Endothelial cell (in vitro differentiated cells): ENCODE measurements at regions not wholly inside any gene's neighbourhood (a gene's known extent, or its start where the extent isn't known, plus 50 kb on each side); places are given as distances from the start of the nearest gene placed in this dataset.

Source experiments
- DNase-seq: peaks from one replicate; pipeline ENCODE4 v3.0.0; 2021; ENCODE audit warnings: low spot score
- H3K27ac Mint-ChIP-seq: one replicate; pipeline ENCODE4 v1.8.0; 2021; ENCODE audit warnings: mixed read lengths, inconsistent platforms; ENCODE audit not compliant: unreplicated experiment
- H3K27me3 Mint-ChIP-seq: one replicate; pipeline ENCODE4 v1.8.0; 2021; ENCODE audit warnings: mild to moderate bottlenecking, moderate library complexity, mixed read lengths, inconsistent platforms; ENCODE audit not compliant: unreplicated experiment
- H3K36me3 Mint-ChIP-seq: one replicate; pipeline ENCODE4 v1.8.0; 2021; ENCODE audit warnings: mild to moderate bottlenecking, low read depth, mixed read lengths, inconsistent platforms; ENCODE audit not compliant: unreplicated experiment
- H3K4me1 Mint-ChIP-seq: one replicate; pipeline ENCODE4 v1.8.0; 2021; ENCODE audit warnings: mild to moderate bottlenecking, mixed read lengths, inconsistent platforms; ENCODE audit not compliant: unreplicated experiment
- H3K4me3 Mint-ChIP-seq: one replicate; pipeline ENCODE4 v1.8.0; 2021; ENCODE audit warnings: mild to moderate bottlenecking, mixed read lengths, inconsistent platforms; ENCODE audit not compliant: unreplicated experiment
- H3K9me3 Mint-ChIP-seq: one replicate; pipeline ENCODE4 v1.8.0; 2021; ENCODE audit warnings: mixed read lengths, inconsistent platforms; ENCODE audit not compliant: unreplicated experiment
- TF ChIP-seq, protein P1 (sequence below): fragments of 200-600 bp; sonication (generic); IDR thresholded peaks from one replicate; pipeline ENCODE4 v1.5.0; 2021; ENCODE audit warnings: antibody characterized with exemption; ENCODE audit not compliant: unreplicated experiment

DNA sequence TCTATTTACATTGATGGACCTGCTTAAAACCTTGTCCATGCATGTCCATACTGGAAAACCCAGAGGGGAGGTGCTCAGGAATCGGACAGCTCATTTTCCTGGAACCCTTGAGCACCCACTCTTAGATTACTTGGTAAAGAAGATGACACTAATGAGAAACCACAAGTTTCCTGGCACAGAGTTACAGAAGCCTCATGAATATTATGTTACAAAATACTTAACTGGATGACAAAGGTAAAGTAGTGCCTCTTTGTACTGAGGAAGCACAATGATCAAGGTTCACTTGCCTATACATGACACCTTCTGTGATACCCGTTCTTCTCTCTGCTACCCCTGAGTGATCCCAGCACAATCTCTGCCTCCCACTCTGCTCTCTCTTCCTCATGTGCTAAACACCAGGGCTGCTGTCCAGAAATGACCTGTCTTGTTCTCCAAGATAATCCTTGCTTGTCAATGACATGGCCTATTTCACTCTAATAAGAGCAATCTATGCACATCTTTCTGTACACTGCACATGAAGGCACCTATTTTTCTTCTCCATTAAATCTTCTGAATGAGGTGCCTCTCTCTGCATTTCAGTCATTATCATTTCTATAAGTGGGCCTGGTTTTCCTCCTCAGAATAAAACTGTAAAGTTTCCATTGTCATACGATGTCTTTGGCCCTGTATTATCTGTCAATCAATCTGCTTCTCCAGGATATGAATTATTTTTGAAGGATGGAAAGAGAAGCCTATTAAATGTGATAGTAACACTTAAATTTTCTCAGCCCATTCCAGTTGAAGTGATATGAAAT is 684.0 kb upstream of the ACO1 start:
- Mint-ChIP-seq H3K9me3 (no peaks in the 10 kb centered on the region), H3K27ac (no peak overlapping the region), H3K4me1 (no peaks in the 10 kb centered on the region), H3K4me3 (no peak overlapping the region), H3K36me3 (no peaks in the 10 kb centered on the region), H3K27me3 (no peaks in the 10 kb centered on the region)
- DNase-seq, result no peak
- TF ChIP-seq, protein P1, sequence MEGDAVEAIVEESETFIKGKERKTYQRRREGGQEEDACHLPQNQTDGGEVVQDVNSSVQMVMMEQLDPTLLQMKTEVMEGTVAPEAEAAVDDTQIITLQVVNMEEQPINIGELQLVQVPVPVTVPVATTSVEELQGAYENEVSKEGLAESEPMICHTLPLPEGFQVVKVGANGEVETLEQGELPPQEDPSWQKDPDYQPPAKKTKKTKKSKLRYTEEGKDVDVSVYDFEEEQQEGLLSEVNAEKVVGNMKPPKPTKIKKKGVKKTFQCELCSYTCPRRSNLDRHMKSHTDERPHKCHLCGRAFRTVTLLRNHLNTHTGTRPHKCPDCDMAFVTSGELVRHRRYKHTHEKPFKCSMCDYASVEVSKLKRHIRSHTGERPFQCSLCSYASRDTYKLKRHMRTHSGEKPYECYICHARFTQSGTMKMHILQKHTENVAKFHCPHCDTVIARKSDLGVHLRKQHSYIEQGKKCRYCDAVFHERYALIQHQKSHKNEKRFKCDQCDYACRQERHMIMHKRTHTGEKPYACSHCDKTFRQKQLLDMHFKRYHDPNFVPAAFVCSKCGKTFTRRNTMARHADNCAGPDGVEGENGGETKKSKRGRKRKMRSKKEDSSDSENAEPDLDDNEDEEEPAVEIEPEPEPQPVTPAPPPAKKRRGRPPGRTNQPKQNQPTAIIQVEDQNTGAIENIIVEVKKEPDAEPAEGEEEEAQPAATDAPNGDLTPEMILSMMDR, result no peak

DNA sequence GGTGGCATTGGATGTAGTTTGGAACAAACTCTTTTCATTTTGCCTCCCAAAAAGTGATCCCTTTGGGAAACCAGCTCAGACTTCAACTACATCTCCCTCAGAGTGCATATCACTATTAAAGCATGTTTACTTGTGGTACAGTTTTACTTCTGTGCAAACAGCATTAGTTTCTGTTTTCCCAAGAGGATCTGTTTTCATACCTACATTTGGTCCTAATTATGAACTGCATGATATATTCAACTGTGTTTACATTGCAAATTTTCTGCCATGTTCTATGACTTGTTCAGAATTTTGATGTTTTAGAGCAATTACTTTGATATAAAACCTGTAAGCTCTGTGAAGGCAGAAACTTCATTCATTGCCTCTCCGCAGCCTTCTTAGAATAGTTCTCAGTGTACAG is 681.5 kb upstream of the ACO1 start:
- no peaks in the 10 kb centered on the region for H3K4me1 Mint-ChIP-seq
- H3K9me3 Mint-ChIP-seq, result no peaks in the 10 kb centered on the region
- TF ChIP-seq, protein P1, result no peak
- H3K27ac Mint-ChIP-seq, result no peak overlapping the region
- no peak overlapping the region for H3K4me3 Mint-ChIP-seq
- no peaks in the 10 kb centered on the region for H3K36me3 Mint-ChIP-seq
- no peak for DNase-seq
- H3K27me3 Mint-ChIP-seq, result no peaks in the 10 kb centered on the region

DNA sequence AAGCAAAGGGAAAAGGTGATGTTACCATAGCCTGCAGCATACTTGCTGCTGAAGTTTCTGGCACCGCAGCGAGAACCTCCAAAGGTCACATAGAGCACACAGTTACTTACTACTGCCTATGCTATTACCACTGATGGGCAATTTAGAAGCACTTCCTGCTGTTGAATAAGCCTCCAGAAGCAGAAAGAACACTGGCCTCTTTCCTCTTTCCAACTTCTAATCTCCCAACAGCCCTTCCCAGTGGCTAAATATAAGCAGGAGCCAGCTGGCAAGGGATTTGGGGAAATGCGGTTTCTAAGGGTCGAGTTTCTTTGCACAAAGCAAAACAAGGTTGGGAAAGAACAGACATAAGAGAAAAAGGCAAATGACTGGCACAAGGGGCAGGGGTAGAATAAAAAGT is 669.2 kb upstream of the ACO1 start:
- Mint-ChIP-seq H3K36me3 (no peaks in the 10 kb centered on the region), H3K27me3 (peaks cover 3% of the 10 kb centered on the region), H3K9me3 (no peaks in the 10 kb centered on the region), H3K27ac (no peak overlapping the region), H3K4me3 (no peak overlapping the region), H3K4me1 (no peaks in the 10 kb centered on the region)
- TF ChIP-seq, protein P1, result no peak
- no peak for DNase-seq

DNA sequence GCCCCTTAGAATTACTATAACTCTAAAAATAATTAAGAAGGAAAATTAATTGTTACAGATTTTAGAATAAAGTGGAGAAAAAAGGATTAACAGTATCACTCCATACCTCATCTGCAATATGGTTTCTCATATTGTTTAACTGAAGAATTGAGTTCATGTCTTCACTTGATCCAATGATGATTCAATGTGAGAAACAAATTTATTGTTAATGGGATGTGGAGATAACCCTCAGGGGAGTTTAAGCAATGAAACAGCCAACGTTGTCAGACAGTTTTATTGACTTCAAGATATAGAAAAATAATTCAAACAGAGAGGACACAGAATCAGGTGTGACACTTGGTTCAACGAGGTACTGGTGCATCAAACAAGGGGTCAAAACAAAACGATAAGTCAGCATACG is 665.2 kb upstream of the ACO1 start:
- peaks cover 3% of the 10 kb centered on the region for H3K27me3 Mint-ChIP-seq
- no peaks in the 10 kb centered on the region for H3K36me3 Mint-ChIP-seq
- H3K9me3 Mint-ChIP-seq, result no peaks in the 10 kb centered on the region
- no peak for DNase-seq
- H3K4me3 Mint-ChIP-seq, result no peak overlapping the region
- H3K27ac Mint-ChIP-seq, result no peak overlapping the region
- TF ChIP-seq, protein P1, result no peak
- no peaks in the 10 kb centered on the region for H3K4me1 Mint-ChIP-seq

DNA sequence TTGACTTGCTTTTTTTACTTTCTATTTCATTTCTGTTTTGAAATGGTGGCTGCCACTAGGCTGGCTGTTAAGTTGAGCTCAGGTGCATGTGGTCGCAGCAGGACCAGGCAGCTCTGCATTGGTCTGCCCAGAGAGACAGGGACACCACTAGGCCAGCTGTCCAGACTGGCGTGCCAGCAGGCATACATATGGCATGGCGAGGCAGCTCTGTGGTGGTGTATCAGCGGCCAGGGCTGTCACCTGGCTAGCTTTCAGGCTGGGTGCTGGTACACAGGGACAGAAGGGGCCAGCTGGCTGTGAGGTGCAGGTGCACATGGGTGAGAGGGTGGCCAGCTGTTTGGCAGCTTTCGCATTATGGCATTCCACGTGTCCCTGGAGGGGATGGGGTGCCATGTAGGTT is 654.0 kb upstream of the ACO1 start:
- Mint-ChIP-seq H3K4me1 (no peaks in the 10 kb centered on the region), H3K4me3 (no peak overlapping the region), H3K9me3 (no peaks in the 10 kb centered on the region), H3K27ac (no peak overlapping the region), H3K27me3 (no peaks in the 10 kb centered on the region), H3K36me3 (no peaks in the 10 kb centered on the region)
- TF ChIP-seq, protein P1, result no peak
- DNase-seq, result no peak
